Right lobe of liver (tissue), 4 donors: ENCODE measurements at regions not wholly inside any gene's neighbourhood (a gene's known extent, or its start where the extent isn't known, plus 50 kb on each side); places are given as distances from the start of the nearest gene placed in this dataset.
"Not testable (repeated sequence)": the region's sequence is repeated elsewhere in the genome, so short reads cannot be mapped to it uniquely, and the experiment has no call there.

ENCODE experiments used
- CTCF ChIP-seq, 4 donors: fragments of 200-600 bp in 3 of 4; fragments of 450-650 bp in 1 of 4; IDR thresholded peaks; one replicate each; pipeline versions ENCODE4 v1.5.1 to v1.8.0; 2016 to 2022; ENCODE audit warnings: antibody characterized with exemption in 4 of 4, mild to moderate bottlenecking in 2 of 4
- POLR2A ChIP-seq: fragments of 450-650 bp; IDR thresholded peaks from one replicate; pipeline ENCODE4 v1.6.1; 2017; ENCODE audit warnings: antibody characterized with exemption, mild to moderate bottlenecking
- donor health status: DM: no; HTN: no; CAD: no.
- donor health status: DM: no; HTN: no; CAD: no.
- donor health status: DM: no; HTN: yes; CAD: no.

- not testable (repeated sequence) for TF ChIP-seq CTCF (IDR thresholded peaks at IDR 0.05); POLR2A
Observed at GRCh38 chr17:16838287-16838686, 133.6 kb downstream of the TNFRSF13B start.
